Tibial artery (tissue), 4 donors: ENCODE measurements at regions not wholly inside any gene's neighbourhood (a gene's known extent, or its start where the extent isn't known, plus 50 kb on each side); places are given as distances from the start of the nearest gene placed in this dataset.

Experiments
- DNase-seq, 2 donors: peaks; one replicate each; pipeline ENCODE4 v3.0.0-alpha.2; 2019
- H3K27ac ChIP-seq, 2 donors: fragments of 200-600 bp; sonication (generic) in 1 of 2; 1 replicate in 1 of 2; 2 replicates in 1 of 2; pipeline ENCODE4 v1.5.1; 2018 to 2019; ENCODE audit warnings: mild to moderate bottlenecking in 1 of 2
- H3K27me3 ChIP-seq, 2 donors: fragments of 200-600 bp; sonication (generic) in 1 of 2; one replicate each; pipeline versions ENCODE4 v1.5.1 to v1.6.0; 2016 to 2019
- H3K36me3 ChIP-seq, 3 donors: fragments of 200-600 bp; sonication (generic) in 2 of 3; one replicate each; pipeline ENCODE4 v1.5.1; 2016 to 2019; ENCODE audit warnings: mild to moderate bottlenecking in 2 of 3
- H3K4me1 ChIP-seq, 4 donors: fragments of 200-600 bp; sonication (generic) in 2 of 4; 1 replicate in 3 of 4; 2 replicates in 1 of 4; pipeline ENCODE4 v1.5.1; 2016 to 2019
- H3K4me3 ChIP-seq, 2 donors: fragments of 200-600 bp; sonication (generic) in 1 of 2; 1 replicate in 1 of 2; 2 replicates in 1 of 2; pipeline ENCODE4 v1.5.1; 2018 to 2019; ENCODE audit warnings: mild to moderate bottlenecking in 2 of 2
- H3K9me3 ChIP-seq, 3 donors: fragments of 200-600 bp; sonication (generic) in 1 of 3; one replicate each; pipeline ENCODE4 v1.5.1; 2016 to 2019
- CTCF ChIP-seq, 2 experiments: fragments of 200-600 bp in 1 of 2; fragments of 450-650 bp in 1 of 2; IDR thresholded peaks; one replicate each; pipeline ENCODE4 v1.5.1; 2017 to 2019; ENCODE audit warnings: antibody characterized with exemption in 2 of 2, mild to moderate bottlenecking in 1 of 2, moderate library complexity in 1 of 2
- intact Hi-C: fragments of 100-400 bp; cut with DNase I; formaldehyde crosslinking; loops from one replicate; pipeline ENCODE4 v1.15.0; 2023; ENCODE audit warnings: low total_unique reads

GRCh38 chr5:169472544-169472943 is 111.0 kb upstream of the SPDL1 start:
- intact Hi-C loops: no loop called here
- no peaks in the 10 kb centered on the region for H3K27me3 ChIP-seq
- H3K4me3 ChIP-seq: no peak overlapping the region
- TF ChIP-seq CTCF (IDR thresholded peaks at IDR 0.05): no peak
- H3K4me1 ChIP-seq: no peaks in the 10 kb centered on the region
- no peaks in the 10 kb centered on the region for H3K36me3 ChIP-seq
- no peaks in the 10 kb centered on the region for H3K9me3 ChIP-seq
- no peak overlapping the region for H3K27ac ChIP-seq
- DNase-seq: no peak

- DNase-seq: no peak
- Histone ChIP-seq H3K9me3 (no peaks in the 10 kb centered on the region), H3K4me3 (no peak overlapping the region), H3K36me3 (no peaks in the 10 kb centered on the region), H3K27ac (no peak overlapping the region), H3K4me1 (no peaks in the 10 kb centered on the region), H3K27me3 (no peaks in the 10 kb centered on the region)
- TF ChIP-seq CTCF (IDR thresholded peaks at IDR 0.05): no peak
- intact Hi-C loops: no loop called here
Measured at GRCh38 chr5:169471021-169471420, 112.6 kb upstream of the SPDL1 start.

GRCh38 chr5:169467041-169467771 is 116.4 kb upstream of the SPDL1 start:
- intact Hi-C loops: no loop called here
- Histone ChIP-seq H3K36me3 (no peaks in the 10 kb centered on the region), H3K4me1 (no peaks in the 10 kb centered on the region), H3K27me3 (no peaks in the 10 kb centered on the region), H3K9me3 (no peaks in the 10 kb centered on the region), H3K27ac (no peak overlapping the region), H3K4me3 (no peak overlapping the region)
- TF ChIP-seq CTCF (IDR thresholded peaks at IDR 0.05): no peak
- DNase-seq: no peak

GRCh38 chr5:169460896-169461295 is 122.7 kb upstream of the SPDL1 start:
- Histone ChIP-seq H3K27me3 (no peaks in the 10 kb centered on the region), H3K4me1 (no peaks in the 10 kb centered on the region), H3K27ac (no peak overlapping the region), H3K4me3 (no peak overlapping the region), H3K9me3 (no peaks in the 10 kb centered on the region), H3K36me3 (no peaks in the 10 kb centered on the region)
- no peak for TF ChIP-seq CTCF (IDR thresholded peaks at IDR 0.05)
- DNase-seq: no peak
- intact Hi-C loops: no loop called here

GRCh38 chr5:169460123-169460522 is 123.5 kb upstream of the SPDL1 start:
- no peak overlapping the region for H3K4me3 ChIP-seq
- no peaks in the 10 kb centered on the region for H3K27me3 ChIP-seq
- TF ChIP-seq CTCF (IDR thresholded peaks at IDR 0.05): no peak
- intact Hi-C loops: no loop called here
- no peaks in the 10 kb centered on the region for H3K9me3 ChIP-seq
- no peak for DNase-seq
- no peaks in the 10 kb centered on the region for H3K36me3 ChIP-seq
- no peak overlapping the region for H3K27ac ChIP-seq
- no peaks in the 10 kb centered on the region for H3K4me1 ChIP-seq

- H3K9me3 ChIP-seq: no peaks in the 10 kb centered on the region
- intact Hi-C loops: no loop called here
- no peaks in the 10 kb centered on the region for H3K27me3 ChIP-seq
- TF ChIP-seq CTCF (IDR thresholded peaks at IDR 0.05): no peak
- no peaks in the 10 kb centered on the region for H3K4me1 ChIP-seq
- DNase-seq: no peak
- no peak overlapping the region for H3K27ac ChIP-seq
- H3K36me3 ChIP-seq: no peaks in the 10 kb centered on the region
- no peak overlapping the region for H3K4me3 ChIP-seq
Measured at GRCh38 chr5:169458221-169458620, 125.4 kb upstream of the SPDL1 start.
